K562 (cell line): ENCODE measurements at regions not wholly inside any gene's neighbourhood (a gene's known extent, or its start where the extent isn't known, plus 50 kb on each side); places are given as distances from the start of the nearest gene placed in this dataset.

ENCODE experiments used
- ATAC-seq: fragments of 200-7000 bp; cut with Tn5 transposase; 3 replicates; pipeline ENCODE4 v1.9.1; 2020; ENCODE audit warnings: moderate library complexity
- BruUV-seq: library from RNA; stranded (reverse); fragments of 400-500 nt; replicated peaks from 2 replicates; lab custom pipeline; 2021; lab: Mats Ljungman, UMichigan
- CTCF ChIA-PET: fragments of 300-600 bp; formaldehyde crosslinking; extraction: SDS; loops from one replicate; lab custom pipeline; 2021; ENCODE audit warnings: low intra/inter-chr PET ratio; lab: Yijun Ruan, JAX
- POLR2A ChIA-PET: fragments of 300-600, 350-650 bp; sonication (Branson Sonifier 250); formaldehyde crosslinking; extraction: SDS; loops from one replicate; lab custom pipeline; 2021; ENCODE audit warnings: antibody characterized with exemption, inconsistent platforms; lab: Yijun Ruan, JAX
- DNase-seq, 4 experiments: peaks; one replicate each; pipeline versions ENCODE4 v3.0.0 to v3.0.0-alpha.2; 2011 to 2018; ENCODE audit warnings: low spot score in 3 of 4, mixed read lengths in 3 of 4; ENCODE audit errors: extremely low read depth in 1 of 4
- FAIRE-seq: peaks from 2 replicates; lab custom pipeline; 2011; peaks lifted over from hg19 to GRCh38; lab: Jason Lieb, UNC
- H2AFZ ChIP-seq: 2 replicates; pipeline ENCODE4 v1.6.0; 2011; ENCODE audit warnings: low read depth, low read length, control low read depth, inconsistent platforms
- H3K27ac ChIP-seq: fragments of 200-600 bp; 3 replicates; pipeline ENCODE4 v1.8.0; 2011; ENCODE audit warnings: low read depth, mild to moderate bottlenecking, control low read depth, inconsistent platforms, low read length, moderate library complexity, mixed read lengths; ENCODE audit errors: extremely low read depth
- H3K27me3 ChIP-seq, 2 experiments: fragments of 300-600 bp in 1 of 2; 2 replicates in 1 of 2; 3 replicates in 1 of 2; pipeline versions ENCODE4 v1.6.0 to v1.8.0; 2011; ENCODE audit warnings: inconsistent platforms in 2 of 2, low read length in 2 of 2, mild to moderate bottlenecking in 1 of 2, mixed read lengths in 1 of 2, moderate library complexity in 1 of 2; ENCODE audit not compliant: control insufficient read depth in 2 of 2, insufficient read depth in 2 of 2
- H3K36me3 ChIP-seq: fragments of 300-600 bp; 3 replicates; pipeline ENCODE4 v1.8.0; 2011; ENCODE audit warnings: mild to moderate bottlenecking, low read length, inconsistent platforms; ENCODE audit not compliant: control insufficient read depth, insufficient read depth
- H3K4me1 ChIP-seq, 2 experiments: fragments of 200-600 bp in 1 of 2; replicated peaks in 1 of 2; 2 replicates in 1 of 2; 3 replicates in 1 of 2; pipeline versions ENCODE4 v1.5.1 to v1.8.0; 2011; ENCODE audit warnings: inconsistent platforms in 2 of 2, low read length in 2 of 2, mild to moderate bottlenecking in 1 of 2, mixed read lengths in 1 of 2, moderate library complexity in 1 of 2; ENCODE audit not compliant: control insufficient read depth in 2 of 2, insufficient read depth in 2 of 2
- H3K4me2 ChIP-seq: 2 replicates; pipeline ENCODE4 v1.6.1; 2011; ENCODE audit warnings: low read length, control low read depth, inconsistent platforms, mixed read lengths; ENCODE audit not compliant: insufficient read depth
- H3K4me3 ChIP-seq: fragments of 200-600 bp; sonication (generic), shearing (Covaris generic); 2 replicates; pipeline ENCODE4 v1.5.1; 2016; ENCODE audit warnings: control low read depth, inconsistent platforms
- H3K79me2 ChIP-seq: fragments of 200-600 bp; 3 replicates; pipeline ENCODE4 v1.8.0; 2011; ENCODE audit warnings: low read length, inconsistent platforms; ENCODE audit not compliant: control insufficient read depth, insufficient read depth
- H3K9ac ChIP-seq, 2 experiments: 2 replicates each; pipeline versions ENCODE4 v1.6.0 to v1.6.1; 2011; ENCODE audit warnings: low read depth in 2 of 2, low read length in 2 of 2, control low read depth in 1 of 2, inconsistent platforms in 1 of 2, mild to moderate bottlenecking in 1 of 2, mixed read lengths in 1 of 2; ENCODE audit not compliant: insufficient read depth in 1 of 2
- H3K9me1 ChIP-seq: one replicate; pipeline ENCODE4 v1.6.0; 2011; ENCODE audit warnings: inconsistent platforms, mild to moderate bottlenecking, low read length, moderate library complexity; ENCODE audit not compliant: control insufficient read depth, insufficient read depth
- H3K9me3 ChIP-seq: replicated peaks from 2 replicates; pipeline ENCODE4 v1.5.1; 2011; ENCODE audit warnings: low read depth, low read length, inconsistent platforms; ENCODE audit not compliant: control insufficient read depth, insufficient read depth
- H4K20me1 ChIP-seq: replicated peaks from 2 replicates; pipeline ENCODE4 v1.6.1; 2011; ENCODE audit warnings: low read length, inconsistent platforms, mixed read lengths; ENCODE audit not compliant: control insufficient read depth, insufficient read depth
- HES1 ChIP-seq: fragments of 450-650 bp; IDR thresholded peaks from 2 replicates; pipeline ENCODE4 v1.6.1; 2016; ENCODE audit warnings: low read depth, mild to moderate bottlenecking, moderate library complexity
- HIVEP1 ChIP-seq: fragments of 250-450 bp; sonication (Bioruptor Pico); IDR thresholded peaks from 2 replicates; pipeline ENCODE4 v1.4.0; 2020; ENCODE audit warnings: mild to moderate bottlenecking
- MNT ChIP-seq, 2 experiments: fragments of 450-650 bp; conservative IDR thresholded peaks; 2 replicates each; pipeline ENCODE4 v1.6.1; 2017; ENCODE audit warnings: mild to moderate bottlenecking in 2 of 2, moderate library complexity in 2 of 2
- PRDM10 ChIP-seq: fragments of 450-650 bp; IDR thresholded peaks from 2 replicates; pipeline ENCODE4 v1.6.1; 2018; ENCODE audit not compliant: partially characterized antibody
- RBM15 ChIP-seq: fragments of 200-400 bp; formaldehyde crosslinking; IDR thresholded peaks from 2 replicates; pipeline ENCODE4 v1.6.1; 2018; ENCODE audit warnings: mild to moderate bottlenecking, low read length, moderate library complexity; ENCODE audit not compliant: insufficient read depth
- RFX1 ChIP-seq: fragments of 450-650 bp; IDR thresholded peaks from 2 replicates; pipeline ENCODE4 v1.6.1; 2016; ENCODE audit warnings: mild to moderate bottlenecking, moderate library complexity
- SIN3A ChIP-seq, 2 experiments: fragments of 150-350 bp in 1 of 2; IDR thresholded peaks; 2 replicates each; pipeline ENCODE4 v1.6.1; 2011 to 2016; ENCODE audit warnings: borderline replicate concordance in 2 of 2, low read depth in 2 of 2, low read length in 2 of 2, mild to moderate bottlenecking in 2 of 2, moderate library complexity in 2 of 2; ENCODE audit not compliant: control insufficient read depth in 1 of 2
- SRSF7 ChIP-seq: fragments of 200-400 bp; formaldehyde crosslinking; optimal IDR thresholded peaks from 2 replicates; pipeline ENCODE3; 2017; ENCODE audit warnings: mild to moderate bottlenecking, low read depth, low read length
- STAT5A ChIP-seq: IDR thresholded peaks from 2 replicates; pipeline ENCODE4 v1.6.1; 2012; ENCODE audit warnings: low read length, inconsistent platforms, borderline replicate concordance
- STAT5B ChIP-seq: fragments of 250-450 bp; sonication (Bioruptor Pico); IDR thresholded peaks from 2 replicates; pipeline ENCODE4 v1.8.0; 2021; ENCODE audit warnings: mild to moderate bottlenecking, inconsistent platforms
- ZNF436 ChIP-seq: fragments of 250-450, 450-650 bp; sonication (Bioruptor Pico); formaldehyde crosslinking; IDR thresholded peaks from 2 replicates; pipeline ENCODE4 v1.7.0; 2020; ENCODE audit warnings: mild to moderate bottlenecking
- ZNF778 ChIP-seq: fragments of 450-650 bp; formaldehyde crosslinking; IDR thresholded peaks from 2 replicates; pipeline ENCODE4 v1.4.0; 2020; ENCODE audit warnings: mild to moderate bottlenecking, moderate library complexity
- ZNF79 ChIP-seq: fragments of 250-450 bp; sonication (Bioruptor Pico); IDR thresholded peaks from 2 replicates; pipeline ENCODE4 v1.4.0; 2020; ENCODE audit warnings: low read depth, mild to moderate bottlenecking, moderate library complexity
- WGBS: fragments of 100-300 bp; shearing (Covaris generic); methylation state at CpG from one replicate; pipeline ENCODE4 v1.1.6; 2016; ENCODE audit warnings: low coverage, mixed read lengths; ENCODE audit not compliant: insufficient coverage; ENCODE audit errors: missing lambda C conversion rate; 5-methylcytosine and 5-hydroxymethylcytosine counted together
- in situ Hi-C: fragments of 300-500 bp; cut with MboI; formaldehyde crosslinking; loops from 4 replicates; pipeline ENCODE4 v1.15.0; 2018; ENCODE audit warnings: inconsistent platforms, mixed read lengths
- intact Hi-C: fragments of 100-400 bp; cut with micrococcal nuclease; formaldehyde crosslinking; loops from 2 replicates; pipeline ENCODE4 v1.14.2; 2022

- no peak for TF ChIP-seq PRDM10
- TF ChIP-seq SRSF7 = no peak
- TF ChIP-seq ZNF778 (CRISPR knock-in tag) = no peak
- no peak for TF ChIP-seq ZNF79
- no peak for TF ChIP-seq SIN3A (IDR thresholded peaks at IDR 0.05; ENCODE audit: borderline replicate concordance in 2 of 2, control insufficient read depth in 1 of 2, low read depth in 2 of 2, low read length in 2 of 2)
- TF ChIP-seq, all 486 proteins: peak for 0
Observed at GRCh38 chr12:78338054-78338785, 507.5 kb downstream of the NAV3 start (continued).

GRCh38 chr12:78340406-78340805 lies 509.7 kb downstream of the NAV3 start:
- ATAC-seq (no peak), FAIRE-seq (no peak)
- intact Hi-C loops = no loop called here

More at GRCh38 chr12:78340406-78340805, 509.7 kb downstream of the NAV3 start:
- in situ Hi-C loops = no loop called here
- Histone ChIP-seq H2AFZ (no peak overlapping the region), H3K79me2 (no peaks in the 10 kb centered on the region), H3K27ac (no peak overlapping the region), H3K9me3 (no peaks in the 10 kb centered on the region), H3K36me3 (no peaks in the 10 kb centered on the region), H3K27me3 (no peaks in the 10 kb centered on the region)
- no peak for DNase-seq
- CTCF ChIA-PET = no interaction called here
- TF ChIP-seq STAT5A (no peak), MNT (conservative IDR thresholded peaks at IDR 0.05) (no peak), STAT5B (no peak), ZNF436 (CRISPR knock-in tag) (no peak), RBM15 (no peak), HES1 (no peak), HIVEP1 (CRISPR knock-in tag) (no peak), RFX1 (no peak)
- TF ChIP-seq, all 486 proteins: peak for 0
- no peaks in the 10 kb centered on the region for H3K4me1 ChIP-seq
- H3K9ac ChIP-seq = no peak overlapping the region
- no peaks in the 10 kb centered on the region for H4K20me1 ChIP-seq
- no peaks in the 10 kb centered on the region for H3K9me1 ChIP-seq
- WGBS = 0% methylated on average over 4 of the region's 4 CpGs
- POLR2A ChIA-PET = no interaction called here
- no peak overlapping the region for H3K4me2 ChIP-seq
- no TSS peak for BruUV-seq
- no peak overlapping the region for H3K4me3 ChIP-seq
